WTC11 (cell line): ENCODE measurements at regions not wholly inside any gene's neighbourhood (a gene's known extent, or its start where the extent isn't known, plus 50 kb on each side); places are given as distances from the start of the nearest gene placed in this dataset.

ENCODE experiments used
- ATAC-seq: fragments of 200-7000 bp; cut with Tn5 transposase; 2 replicates; pipeline ENCODE4 v1.10.0; 2021; ENCODE audit warnings: mild to moderate bottlenecking, moderate library complexity
- CTCF ChIA-PET: fragments of 300-600 bp; sonication (Branson Sonifier 250); formaldehyde crosslinking; loops from one replicate; lab custom pipeline; 2021; ENCODE audit warnings: antibody characterized with exemption; lab: Charles Lee
- POLR2A ChIA-PET: fragments of 350-600 bp; sonication (Branson Sonifier 250); formaldehyde crosslinking; loops from one replicate; lab custom pipeline; 2021; ENCODE audit warnings: antibody characterized with exemption; lab: Charles Lee
- DNase-seq: peaks from one replicate; pipeline ENCODE4 v3.0.0; 2021; ENCODE audit warnings: low spot score
- H3K27ac Mint-ChIP-seq: 2 replicates; pipeline ENCODE4 v1.8.0; 2021; ENCODE audit warnings: mixed read lengths
- H3K27me3 Mint-ChIP-seq: 2 replicates; pipeline ENCODE4 v1.8.0; 2021; ENCODE audit warnings: low read depth, mild to moderate bottlenecking, moderate library complexity, mixed read lengths
- H3K36me3 Mint-ChIP-seq: 2 replicates; pipeline ENCODE4 v1.8.0; 2021; ENCODE audit warnings: mixed read lengths
- H3K4me1 Mint-ChIP-seq: 2 replicates; pipeline ENCODE4 v1.8.0; 2022; ENCODE audit warnings: mixed read lengths
- H3K4me3 Mint-ChIP-seq: 2 replicates; pipeline ENCODE4 v1.8.0; 2021; ENCODE audit warnings: mild to moderate bottlenecking, moderate library complexity, mixed read lengths
- H3K9me3 Mint-ChIP-seq: 2 replicates; pipeline ENCODE4 v1.8.0; 2021; ENCODE audit warnings: mixed read lengths
- CREB1 ChIP-seq: sonication (generic); formaldehyde crosslinking; IDR thresholded peaks from 2 replicates; pipeline ENCODE4 v1.8.0; 2023; ENCODE audit warnings: mild to moderate bottlenecking, missing genetic modification reagents
- FOXK1 ChIP-seq: sonication (generic); formaldehyde crosslinking; IDR thresholded peaks from 2 replicates; pipeline ENCODE4 v1.8.0; 2022; ENCODE audit warnings: mild to moderate bottlenecking, moderate library complexity, missing genetic modification reagents
- GRHL2 ChIP-seq: fragments of 250-450 bp; sonication (Bioruptor Pico); IDR thresholded peaks from 2 replicates; pipeline ENCODE4 v1.8.0; 2022; ENCODE audit warnings: mild to moderate bottlenecking, moderate library complexity; ENCODE audit not compliant: insufficient replicate concordance, severe bottlenecking
- HMGA2 ChIP-seq: fragments of 250-450 bp; sonication (Bioruptor Pico); IDR thresholded peaks from 2 replicates; pipeline ENCODE4 v1.4.0; 2021; ENCODE audit warnings: mild to moderate bottlenecking, moderate library complexity
- IRF2 ChIP-seq: sonication (generic); formaldehyde crosslinking; IDR thresholded peaks from 2 replicates; pipeline ENCODE4 v1.8.0; 2022; ENCODE audit warnings: low read depth, missing genetic modification reagents, borderline replicate concordance
- JUN ChIP-seq: sonication (generic); formaldehyde crosslinking; IDR thresholded peaks from 2 replicates; pipeline ENCODE4 v1.8.0; 2023; ENCODE audit warnings: mild to moderate bottlenecking, missing genetic modification reagents
- MYBL2 ChIP-seq: sonication (generic); formaldehyde crosslinking; IDR thresholded peaks from 2 replicates; pipeline ENCODE4 v1.8.1; 2023; ENCODE audit warnings: mild to moderate bottlenecking, moderate library complexity, missing genetic modification reagents
- NFYB ChIP-seq: sonication (generic); formaldehyde crosslinking; conservative IDR thresholded peaks from 2 replicates; pipeline ENCODE4 v1.8.0; 2022; ENCODE audit warnings: low read depth, missing genetic modification reagents
- NR2C2 ChIP-seq: sonication (generic); formaldehyde crosslinking; IDR thresholded peaks from 2 replicates; pipeline ENCODE4 v1.8.0; 2022; ENCODE audit warnings: mild to moderate bottlenecking, missing genetic modification reagents
- OVOL2 ChIP-seq: fragments of 250-450 bp; sonication (Bioruptor Pico); IDR thresholded peaks from 2 replicates; pipeline ENCODE4 v1.9.0; 2021; ENCODE audit warnings: mild to moderate bottlenecking, borderline replicate concordance
- PRRX2 ChIP-seq: fragments of 250-450 bp; sonication (Bioruptor Pico); IDR thresholded peaks from 2 replicates; pipeline ENCODE4 v1.8.0; 2021; ENCODE audit warnings: mild to moderate bottlenecking
- RORB ChIP-seq: fragments of 250-450 bp; sonication (Bioruptor Pico); IDR thresholded peaks from 2 replicates; pipeline ENCODE4 v1.9.0; 2021; ENCODE audit warnings: mild to moderate bottlenecking
- TEAD1 ChIP-seq: sonication (generic); formaldehyde crosslinking; IDR thresholded peaks from 2 replicates; pipeline ENCODE4 v1.8.0; 2022; ENCODE audit warnings: mild to moderate bottlenecking, missing genetic modification reagents
- ZNF121 ChIP-seq: sonication (generic); formaldehyde crosslinking; IDR thresholded peaks from 2 replicates; pipeline ENCODE4 v1.8.0; 2023; ENCODE audit warnings: missing genetic modification reagents
- ZNF423 ChIP-seq: fragments of 250-450 bp; sonication (Bioruptor Pico); IDR thresholded peaks from 2 replicates; pipeline ENCODE4 v2.1.2; 2022; ENCODE audit warnings: mild to moderate bottlenecking, moderate library complexity
- TF ChIP-seq, protein P1 (sequence below): fragments of 250-450 bp; sonication (Bioruptor Pico); IDR thresholded peaks from 2 replicates; pipeline ENCODE4 v2.1.2; 2022; ENCODE audit warnings: mild to moderate bottlenecking, moderate library complexity
- TF ChIP-seq, protein P2 (sequence below): sonication (generic); formaldehyde crosslinking; IDR thresholded peaks from 2 replicates; pipeline ENCODE4 v1.8.0; 2023; ENCODE audit warnings: missing genetic modification reagents, mild to moderate bottlenecking, borderline replicate concordance
- TF ChIP-seq, protein P3 (sequence below): sonication (generic); formaldehyde crosslinking; IDR thresholded peaks from 2 replicates; pipeline ENCODE4 v1.8.1; 2023; ENCODE audit warnings: mild to moderate bottlenecking, missing genetic modification reagents, borderline replicate concordance

DNA sequence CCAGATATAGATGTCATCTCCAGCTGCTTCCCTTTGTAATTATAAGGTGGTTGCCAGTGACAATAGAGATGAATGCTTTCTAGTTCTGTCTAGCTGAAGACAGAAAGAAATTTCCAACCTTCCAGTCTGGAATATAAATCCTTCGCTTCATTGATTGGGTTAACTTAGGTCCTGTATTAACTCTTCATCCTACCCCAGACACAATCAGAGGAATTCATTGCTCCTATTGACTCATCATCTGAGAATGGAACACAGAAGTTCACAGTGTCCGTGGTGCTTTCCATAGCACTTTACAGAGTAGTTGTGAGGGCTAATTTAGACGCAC is 241.4 kb downstream of the NFKBIZ start:
- Mint-ChIP-seq H3K4me3 (no peak overlapping the region), H3K9me3 (no peaks in the 10 kb centered on the region), H3K27ac (no peak overlapping the region), H3K27me3 (no peaks in the 10 kb centered on the region), H3K36me3 (no peaks in the 10 kb centered on the region), H3K4me1 (0 out of 2 replicates have a peak, but pooled peaks cover 4% of the 10 kb centered on the region)
- DNase-seq (no peak), ATAC-seq (no peak)
- ChIA-PET CTCF (no interaction called here), POLR2A (no interaction called here)
- TF ChIP-seq CREB1 (CRISPR knock-in tag) (no peak), OVOL2 (CRISPR knock-in tag) (no peak)
- TF ChIP-seq, protein P1, sequence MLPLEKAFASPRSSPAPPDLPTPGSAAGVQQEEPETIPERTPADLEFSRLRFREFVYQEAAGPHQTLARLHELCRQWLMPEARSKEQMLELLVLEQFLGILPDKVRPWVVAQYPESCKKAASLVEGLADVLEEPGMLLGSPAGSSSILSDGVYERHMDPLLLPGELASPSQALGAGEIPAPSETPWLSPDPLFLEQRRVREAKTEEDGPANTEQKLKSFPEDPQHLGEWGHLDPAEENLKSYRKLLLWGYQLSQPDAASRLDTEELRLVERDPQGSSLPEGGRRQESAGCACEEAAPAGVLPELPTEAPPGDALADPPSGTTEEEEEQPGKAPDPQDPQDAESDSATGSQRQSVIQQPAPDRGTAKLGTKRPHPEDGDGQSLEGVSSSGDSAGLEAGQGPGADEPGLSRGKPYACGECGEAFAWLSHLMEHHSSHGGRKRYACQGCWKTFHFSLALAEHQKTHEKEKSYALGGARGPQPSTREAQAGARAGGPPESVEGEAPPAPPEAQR (CRISPR knock-in tag), result no peak

DNA sequence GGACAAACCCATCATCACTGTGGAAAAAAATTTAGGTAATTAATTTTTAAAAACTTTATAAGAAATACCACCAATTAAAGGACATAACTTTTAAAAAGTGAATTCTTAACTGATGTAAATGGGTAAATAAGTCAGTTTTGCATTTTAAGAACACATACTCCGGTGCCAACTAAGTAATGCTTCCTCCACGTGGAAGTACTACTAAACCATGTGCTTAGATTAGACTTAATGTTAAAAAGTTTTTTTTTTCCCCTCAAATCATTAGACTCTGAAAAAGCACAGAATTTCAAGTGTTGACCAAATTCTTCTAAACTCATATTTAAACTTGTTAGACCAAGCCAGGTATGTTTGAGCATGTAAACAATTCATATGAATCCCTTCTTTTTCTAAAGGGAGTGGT is 242.0 kb downstream of the NFKBIZ start:
- ChIA-PET CTCF (no interaction called here), POLR2A (no interaction called here)
- no peak for DNase-seq
- no peaks in the 10 kb centered on the region for H3K9me3 Mint-ChIP-seq
- no peak overlapping the region for H3K27ac Mint-ChIP-seq
- H3K36me3 Mint-ChIP-seq, result no peaks in the 10 kb centered on the region
- no peak overlapping the region for H3K4me3 Mint-ChIP-seq
- H3K27me3 Mint-ChIP-seq, result no peaks in the 10 kb centered on the region
- 0 out of 2 replicates have a peak, but pooled peaks cover 4% of the 10 kb centered on the region for H3K4me1 Mint-ChIP-seq
- TF ChIP-seq NFYB (CRISPR knock-in tag) (no peak), ZNF121 (CRISPR knock-in tag) (no peak), IRF2 (CRISPR knock-in tag) (no peak), PRRX2 (CRISPR knock-in tag) (no peak), JUN (CRISPR knock-in tag) (no peak), FOXK1 (CRISPR knock-in tag) (no peak), TEAD1 (no peak), ZNF423 (no peak), RORB (no peak), NR2C2 (CRISPR knock-in tag) (no peak), GRHL2 (CRISPR knock-in tag) (no peak), HMGA2 (CRISPR knock-in tag) (no peak), MYBL2 (no peak)
- TF ChIP-seq, protein P2, sequence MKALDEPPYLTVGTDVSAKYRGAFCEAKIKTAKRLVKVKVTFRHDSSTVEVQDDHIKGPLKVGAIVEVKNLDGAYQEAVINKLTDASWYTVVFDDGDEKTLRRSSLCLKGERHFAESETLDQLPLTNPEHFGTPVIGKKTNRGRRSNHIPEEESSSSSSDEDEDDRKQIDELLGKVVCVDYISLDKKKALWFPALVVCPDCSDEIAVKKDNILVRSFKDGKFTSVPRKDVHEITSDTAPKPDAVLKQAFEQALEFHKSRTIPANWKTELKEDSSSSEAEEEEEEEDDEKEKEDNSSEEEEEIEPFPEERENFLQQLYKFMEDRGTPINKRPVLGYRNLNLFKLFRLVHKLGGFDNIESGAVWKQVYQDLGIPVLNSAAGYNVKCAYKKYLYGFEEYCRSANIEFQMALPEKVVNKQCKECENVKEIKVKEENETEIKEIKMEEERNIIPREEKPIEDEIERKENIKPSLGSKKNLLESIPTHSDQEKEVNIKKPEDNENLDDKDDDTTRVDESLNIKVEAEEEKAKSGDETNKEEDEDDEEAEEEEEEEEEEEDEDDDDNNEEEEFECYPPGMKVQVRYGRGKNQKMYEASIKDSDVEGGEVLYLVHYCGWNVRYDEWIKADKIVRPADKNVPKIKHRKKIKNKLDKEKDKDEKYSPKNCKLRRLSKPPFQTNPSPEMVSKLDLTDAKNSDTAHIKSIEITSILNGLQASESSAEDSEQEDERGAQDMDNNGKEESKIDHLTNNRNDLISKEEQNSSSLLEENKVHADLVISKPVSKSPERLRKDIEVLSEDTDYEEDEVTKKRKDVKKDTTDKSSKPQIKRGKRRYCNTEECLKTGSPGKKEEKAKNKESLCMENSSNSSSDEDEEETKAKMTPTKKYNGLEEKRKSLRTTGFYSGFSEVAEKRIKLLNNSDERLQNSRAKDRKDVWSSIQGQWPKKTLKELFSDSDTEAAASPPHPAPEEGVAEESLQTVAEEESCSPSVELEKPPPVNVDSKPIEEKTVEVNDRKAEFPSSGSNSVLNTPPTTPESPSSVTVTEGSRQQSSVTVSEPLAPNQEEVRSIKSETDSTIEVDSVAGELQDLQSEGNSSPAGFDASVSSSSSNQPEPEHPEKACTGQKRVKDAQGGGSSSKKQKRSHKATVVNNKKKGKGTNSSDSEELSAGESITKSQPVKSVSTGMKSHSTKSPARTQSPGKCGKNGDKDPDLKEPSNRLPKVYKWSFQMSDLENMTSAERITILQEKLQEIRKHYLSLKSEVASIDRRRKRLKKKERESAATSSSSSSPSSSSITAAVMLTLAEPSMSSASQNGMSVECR (CRISPR knock-in tag), result no peak
- TF ChIP-seq, protein P3, sequence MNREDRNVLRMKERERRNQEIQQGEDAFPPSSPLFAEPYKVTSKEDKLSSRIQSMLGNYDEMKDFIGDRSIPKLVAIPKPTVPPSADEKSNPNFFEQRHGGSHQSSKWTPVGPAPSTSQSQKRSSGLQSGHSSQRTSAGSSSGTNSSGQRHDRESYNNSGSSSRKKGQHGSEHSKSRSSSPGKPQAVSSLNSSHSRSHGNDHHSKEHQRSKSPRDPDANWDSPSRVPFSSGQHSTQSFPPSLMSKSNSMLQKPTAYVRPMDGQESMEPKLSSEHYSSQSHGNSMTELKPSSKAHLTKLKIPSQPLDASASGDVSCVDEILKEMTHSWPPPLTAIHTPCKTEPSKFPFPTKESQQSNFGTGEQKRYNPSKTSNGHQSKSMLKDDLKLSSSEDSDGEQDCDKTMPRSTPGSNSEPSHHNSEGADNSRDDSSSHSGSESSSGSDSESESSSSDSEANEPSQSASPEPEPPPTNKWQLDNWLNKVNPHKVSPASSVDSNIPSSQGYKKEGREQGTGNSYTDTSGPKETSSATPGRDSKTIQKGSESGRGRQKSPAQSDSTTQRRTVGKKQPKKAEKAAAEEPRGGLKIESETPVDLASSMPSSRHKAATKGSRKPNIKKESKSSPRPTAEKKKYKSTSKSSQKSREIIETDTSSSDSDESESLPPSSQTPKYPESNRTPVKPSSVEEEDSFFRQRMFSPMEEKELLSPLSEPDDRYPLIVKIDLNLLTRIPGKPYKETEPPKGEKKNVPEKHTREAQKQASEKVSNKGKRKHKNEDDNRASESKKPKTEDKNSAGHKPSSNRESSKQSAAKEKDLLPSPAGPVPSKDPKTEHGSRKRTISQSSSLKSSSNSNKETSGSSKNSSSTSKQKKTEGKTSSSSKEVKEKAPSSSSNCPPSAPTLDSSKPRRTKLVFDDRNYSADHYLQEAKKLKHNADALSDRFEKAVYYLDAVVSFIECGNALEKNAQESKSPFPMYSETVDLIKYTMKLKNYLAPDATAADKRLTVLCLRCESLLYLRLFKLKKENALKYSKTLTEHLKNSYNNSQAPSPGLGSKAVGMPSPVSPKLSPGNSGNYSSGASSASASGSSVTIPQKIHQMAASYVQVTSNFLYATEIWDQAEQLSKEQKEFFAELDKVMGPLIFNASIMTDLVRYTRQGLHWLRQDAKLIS, result no peak
- TF ChIP-seq, all 79 proteins: peak for 0
- no peak for ATAC-seq
